Activated T-helper 1 cell treated with Interleukin-2 at 50 U/mL for 16 hours (primary cell): ENCODE measurements at regions not wholly inside any gene's neighbourhood (a gene's known extent, or its start where the extent isn't known, plus 50 kb on each side); places are given as distances from the start of the nearest gene placed in this dataset.
A peak's percentile ranks its signal among the peaks of the same experiment; 100 is the strongest.
"Not testable (repeated sequence)": the region's sequence is repeated elsewhere in the genome, so short reads cannot be mapped to it uniquely, and the experiment has no call there.

ENCODE experiments used
- DNase-seq: peaks from one replicate; pipeline ENCODE4 v3.0.0-alpha.2; 2020; ENCODE audit warnings: low read depth

GRCh38 chr6:27826612-27826985 is 85.6 kb downstream of the OR2B2 start:
- DNase-seq: not testable (repeated sequence)

GRCh38 chr6:27825848-27826611 is 86.2 kb downstream of the OR2B2 start:
- DNase-seq: not testable (repeated sequence)

- DNase-seq: no peak
These were observed 87.0 kb downstream of the OR2B2 start for GRCh38 chr6:27825025-27825793.

- not testable (repeated sequence) for DNase-seq
These were observed 87.8 kb downstream of the OR2B2 start for GRCh38 chr6:27824211-27825024.

- peak; percentile 30 for DNase-seq
These were observed 88.4 kb downstream of the OR2B2 start for GRCh38 chr6:27823714-27824210.

- no peak for DNase-seq
These were observed 95.3 kb downstream of the OR2B2 start for GRCh38 chr6:27816906-27817305.

GRCh38 chr6:27814665-27815424 is 97.4 kb downstream of the OR2B2 start:
- DNase-seq: peak; percentile 49

GRCh38 chr6:27814415-27814664 is 97.9 kb downstream of the OR2B2 start:
- not testable (repeated sequence) for DNase-seq

- no peak for DNase-seq
These were observed 99.2 kb downstream of the OR2B2 start for GRCh38 chr6:27812805-27813492.

- no peak for DNase-seq
These were observed 100.0 kb downstream of the OR2B2 start for GRCh38 chr6:27812078-27812804.

GRCh38 chr6:27811451-27811772 is 100.8 kb downstream of the OR2B2 start:
- no peak for DNase-seq

- no peak for DNase-seq
These were observed 101.3 kb downstream of the OR2B2 start for GRCh38 chr6:27810768-27811450.

- DNase-seq: peak; percentile 50
These were observed 102.0 kb downstream of the OR2B2 start for GRCh38 chr6:27809939-27810767.

- DNase-seq: no peak
These were observed 102.9 kb downstream of the OR2B2 start for GRCh38 chr6:27809067-27809938.

GRCh38 chr6:27808242-27809066 is 103.7 kb downstream of the OR2B2 start:
- not testable (repeated sequence) for DNase-seq

GRCh38 chr6:27807441-27808241 is 104.6 kb downstream of the OR2B2 start:
- DNase-seq: peak; percentile 42
